Hepatocyte (in vitro differentiated cells): ENCODE measurements at regions not wholly inside any gene's neighbourhood (a gene's known extent, or its start where the extent isn't known, plus 50 kb on each side); places are given as distances from the start of the nearest gene placed in this dataset.

Experiments
- DNase-seq: peaks from one replicate; pipeline ENCODE4 v3.0.0-alpha.2; 2016; ENCODE audit warnings: low spot score
- H2AFZ ChIP-seq: fragments of 200-600 bp; sonication (generic); 2 replicates; pipeline ENCODE4 v1.6.0; 2016; ENCODE audit warnings: antibody characterized with exemption, mild to moderate bottlenecking
- H3K27ac ChIP-seq: fragments of 200-600 bp; sonication (generic); 2 replicates; pipeline ENCODE4 v1.5.1; 2016; ENCODE audit warnings: mild to moderate bottlenecking
- H3K27me3 ChIP-seq: fragments of 200-600 bp; sonication (generic); 2 replicates; pipeline ENCODE4 v1.6.1; 2016
- H3K36me3 ChIP-seq: fragments of 200-600 bp; sonication (generic); replicated peaks from 2 replicates; pipeline ENCODE4 v1.5.1; 2016; ENCODE audit warnings: low read depth; ENCODE audit not compliant: insufficient read depth
- H3K4me1 ChIP-seq: fragments of 200-600 bp; sonication (generic); 2 replicates; pipeline ENCODE4 v1.5.1; 2016; ENCODE audit warnings: mild to moderate bottlenecking, moderate library complexity; ENCODE audit not compliant: insufficient read depth
- H3K4me2 ChIP-seq: fragments of 200-600 bp; sonication (generic); 2 replicates; pipeline ENCODE4 v1.6.0; 2016
- H3K4me3 ChIP-seq: fragments of 200-600 bp; sonication (generic); 2 replicates; pipeline ENCODE4 v1.5.1; 2016; ENCODE audit warnings: mild to moderate bottlenecking
- H3K79me2 ChIP-seq: fragments of 200-600 bp; sonication (generic); 2 replicates; pipeline ENCODE4 v1.6.0; 2017; ENCODE audit warnings: mild to moderate bottlenecking
- H3K9me2 ChIP-seq: fragments of 200-600 bp; sonication (generic); replicated peaks from 2 replicates; pipeline ENCODE4 v1.6.0; 2017; ENCODE audit warnings: mild to moderate bottlenecking; ENCODE audit not compliant: insufficient read depth
- H3K9me3 ChIP-seq: fragments of 200-600 bp; sonication (generic); 2 replicates; pipeline ENCODE4 v1.5.1; 2016; ENCODE audit warnings: low read depth, mild to moderate bottlenecking
- H4K20me1 ChIP-seq: fragments of 200-600 bp; sonication (generic); 2 replicates; pipeline ENCODE4 v1.6.0; 2016; ENCODE audit warnings: mild to moderate bottlenecking; ENCODE audit not compliant: insufficient read depth, poor library complexity, severe bottlenecking
- EZH2 ChIP-seq: fragments of 200-600 bp; sonication (generic); IDR thresholded peaks from 2 replicates; pipeline ENCODE4 v1.6.1; 2016; ENCODE audit warnings: antibody characterized with exemption, mild to moderate bottlenecking, borderline replicate concordance
- EZH2phosphoT487 ChIP-seq: fragments of 200-600 bp; sonication (generic); IDR thresholded peaks from one replicate; pipeline ENCODE4 v1.6.1; 2018; ENCODE audit warnings: antibody characterized with exemption, mild to moderate bottlenecking, low read depth, moderate library complexity; ENCODE audit not compliant: unreplicated experiment, severe bottlenecking
- WGBS: methylation state at CpG from one replicate; pipeline ENCODE4 v1.1.6; 2016; ENCODE audit warnings: low lambda C conversion rate; ENCODE audit errors: missing lambda C conversion rate; 5-methylcytosine and 5-hydroxymethylcytosine counted together
- TF ChIP-seq, protein P1 (sequence below): fragments of 200-600 bp; sonication (generic); IDR thresholded peaks from 2 replicates; pipeline ENCODE4 v1.5.1; 2016; ENCODE audit warnings: antibody characterized with exemption, mild to moderate bottlenecking; ENCODE audit not compliant: poor library complexity

DNA sequence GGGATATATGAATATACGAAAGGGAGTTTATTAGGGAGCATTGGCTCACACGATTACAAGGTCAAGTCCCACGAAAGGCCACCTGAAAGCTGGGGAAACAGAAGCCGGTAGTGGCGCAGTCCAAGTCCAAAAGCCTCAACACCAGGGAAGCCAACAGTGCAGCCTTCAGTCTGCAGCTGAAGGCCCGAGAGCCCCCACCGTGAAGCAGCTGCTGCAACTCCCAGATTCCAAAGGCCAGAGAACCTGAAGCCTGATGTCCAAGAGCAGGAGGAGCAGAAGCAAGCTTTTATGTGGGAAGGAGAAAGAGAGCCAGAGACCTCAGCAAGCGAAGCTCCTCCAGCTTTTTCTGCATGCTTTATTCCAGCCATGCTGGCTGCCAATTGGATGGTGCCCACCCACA, 275.8 kb downstream of the PTTG2 start:
- Histone ChIP-seq H2AFZ (no peak overlapping the region), H3K4me1 (peaks cover 9% of the 10 kb centered on the region), H4K20me1 (no peaks in the 10 kb centered on the region), H3K27ac (no peak overlapping the region), H3K9me2 (no peaks in the 10 kb centered on the region), H3K36me3 (no peaks in the 10 kb centered on the region), H3K9me3 (no peaks in the 10 kb centered on the region), H3K79me2 (no peaks in the 10 kb centered on the region), H3K27me3 (no peaks in the 10 kb centered on the region), H3K4me2 (no peak overlapping the region), H3K4me3 (no peak overlapping the region)
- no peak for TF ChIP-seq EZH2
- TF ChIP-seq, protein P1, sequence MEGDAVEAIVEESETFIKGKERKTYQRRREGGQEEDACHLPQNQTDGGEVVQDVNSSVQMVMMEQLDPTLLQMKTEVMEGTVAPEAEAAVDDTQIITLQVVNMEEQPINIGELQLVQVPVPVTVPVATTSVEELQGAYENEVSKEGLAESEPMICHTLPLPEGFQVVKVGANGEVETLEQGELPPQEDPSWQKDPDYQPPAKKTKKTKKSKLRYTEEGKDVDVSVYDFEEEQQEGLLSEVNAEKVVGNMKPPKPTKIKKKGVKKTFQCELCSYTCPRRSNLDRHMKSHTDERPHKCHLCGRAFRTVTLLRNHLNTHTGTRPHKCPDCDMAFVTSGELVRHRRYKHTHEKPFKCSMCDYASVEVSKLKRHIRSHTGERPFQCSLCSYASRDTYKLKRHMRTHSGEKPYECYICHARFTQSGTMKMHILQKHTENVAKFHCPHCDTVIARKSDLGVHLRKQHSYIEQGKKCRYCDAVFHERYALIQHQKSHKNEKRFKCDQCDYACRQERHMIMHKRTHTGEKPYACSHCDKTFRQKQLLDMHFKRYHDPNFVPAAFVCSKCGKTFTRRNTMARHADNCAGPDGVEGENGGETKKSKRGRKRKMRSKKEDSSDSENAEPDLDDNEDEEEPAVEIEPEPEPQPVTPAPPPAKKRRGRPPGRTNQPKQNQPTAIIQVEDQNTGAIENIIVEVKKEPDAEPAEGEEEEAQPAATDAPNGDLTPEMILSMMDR, result no peak
- no peak for DNase-seq
- 92% methylated on average over 8 of the region's 8 CpGs for WGBS

DNA sequence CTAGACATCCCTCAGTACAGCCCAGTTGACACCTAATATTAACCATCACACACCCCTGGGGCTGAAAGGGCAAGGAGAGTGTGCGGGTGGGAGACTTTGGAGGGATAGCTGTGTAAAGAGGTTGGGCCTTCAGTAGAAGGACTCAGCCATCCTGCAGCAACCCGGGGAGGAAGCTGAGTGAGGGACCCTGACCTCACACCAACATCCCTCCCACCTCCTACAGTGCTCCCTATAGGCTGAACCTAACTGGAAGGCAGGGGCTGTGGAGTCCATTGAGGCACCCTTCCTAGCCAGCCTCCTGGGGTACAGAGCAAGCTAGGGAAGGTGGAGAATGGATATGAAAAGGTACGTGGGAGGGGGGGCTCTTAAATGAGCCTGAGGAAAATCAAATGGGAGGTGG, 276.3 kb downstream of the PTTG2 start:
- no peaks in the 10 kb centered on the region for H3K9me2 ChIP-seq
- no peaks in the 10 kb centered on the region for H3K79me2 ChIP-seq
- no peaks in the 10 kb centered on the region for H3K9me3 ChIP-seq
- peaks cover 4% of the 10 kb centered on the region for H3K4me1 ChIP-seq
- H3K4me3 ChIP-seq, result no peak overlapping the region
- WGBS, result 93% methylated on average over 3 of the region's 3 CpGs
- no peak for TF ChIP-seq EZH2
- TF ChIP-seq EZH2phosphoT487, result no peak
- TF ChIP-seq, protein P1, result no peak
- H4K20me1 ChIP-seq, result no peaks in the 10 kb centered on the region
- no peaks in the 10 kb centered on the region for H3K27me3 ChIP-seq
- no peak overlapping the region for H3K4me2 ChIP-seq
- no peaks in the 10 kb centered on the region for H3K36me3 ChIP-seq
- no peak overlapping the region for H2AFZ ChIP-seq
- no peak overlapping the region for H3K27ac ChIP-seq
- no peak for DNase-seq

DNA sequence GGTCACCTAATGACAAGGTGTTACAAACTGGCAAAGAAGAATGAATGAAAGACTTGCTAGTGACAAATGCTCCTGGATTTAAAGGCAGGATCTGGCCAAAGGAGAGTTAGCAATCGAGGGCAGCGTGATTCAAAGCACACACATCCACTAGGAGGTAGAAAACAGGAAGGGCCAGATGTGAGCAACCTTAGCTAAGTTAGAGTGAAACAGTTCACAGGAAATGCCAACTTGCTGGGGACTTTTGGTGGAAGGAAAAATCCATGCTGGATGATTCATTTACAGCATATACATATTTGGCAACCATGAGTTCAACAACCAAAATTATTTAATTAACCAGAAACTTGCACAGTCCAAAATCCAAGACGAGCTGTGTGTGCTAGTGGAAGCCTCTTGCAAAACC, 276.9 kb downstream of the PTTG2 start:
- H3K4me3 ChIP-seq, result no peak overlapping the region
- TF ChIP-seq, protein P1, result no peak
- TF ChIP-seq EZH2, result no peak
- TF ChIP-seq EZH2phosphoT487, result no peak
- no peaks in the 10 kb centered on the region for H3K9me2 ChIP-seq
- no peaks in the 10 kb centered on the region for H3K4me1 ChIP-seq
- H3K27me3 ChIP-seq, result no peaks in the 10 kb centered on the region
- no peak overlapping the region for H3K4me2 ChIP-seq
- H3K9me3 ChIP-seq, result no peaks in the 10 kb centered on the region
- no peaks in the 10 kb centered on the region for H3K36me3 ChIP-seq
- no peak overlapping the region for H3K27ac ChIP-seq
- no peaks in the 10 kb centered on the region for H3K79me2 ChIP-seq
- no peak overlapping the region for H2AFZ ChIP-seq
- no peak for DNase-seq
- WGBS, result 84% methylated on average over 3 of the region's 3 CpGs
- H4K20me1 ChIP-seq, result no peaks in the 10 kb centered on the region

DNA sequence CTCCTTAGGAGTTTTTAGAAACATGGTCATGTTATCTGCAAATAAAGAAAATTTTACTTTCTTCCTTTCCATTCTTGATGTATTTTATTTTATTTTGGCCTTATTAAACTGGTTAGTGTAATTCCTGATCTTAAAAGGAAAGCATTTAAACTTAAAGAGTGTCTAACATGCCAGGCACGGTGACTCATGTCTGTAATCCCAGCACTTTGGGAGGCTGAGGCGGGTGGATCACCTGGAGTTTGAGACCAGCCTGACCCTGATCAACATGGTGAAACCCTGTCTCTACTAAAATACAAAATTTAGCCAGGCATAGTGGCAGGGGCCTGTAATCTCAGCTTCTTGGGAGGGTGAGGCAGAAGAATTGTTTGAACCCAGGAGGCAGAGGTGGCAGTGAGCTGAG, 281.3 kb downstream of the PTTG2 start:
- TF ChIP-seq EZH2, result no peak
- TF ChIP-seq, protein P1, result no peak
- TF ChIP-seq EZH2phosphoT487, result no peak
- Histone ChIP-seq H2AFZ (no peak overlapping the region), H3K27ac (no peak overlapping the region), H3K4me3 (no peak overlapping the region), H3K9me3 (no peaks in the 10 kb centered on the region), H3K79me2 (no peaks in the 10 kb centered on the region), H3K36me3 (no peaks in the 10 kb centered on the region), H3K4me1 (peaks cover 5% of the 10 kb centered on the region), H4K20me1 (no peaks in the 10 kb centered on the region), H3K4me2 (no peak overlapping the region), H3K9me2 (no peaks in the 10 kb centered on the region), H3K27me3 (no peaks in the 10 kb centered on the region)
- WGBS, result 76% methylated on average over 2 of the region's 2 CpGs
- DNase-seq, result no peak
